ENCODE measurements at regions not wholly inside any gene's neighbourhood (a gene's known extent, or its start where the extent isn't known, plus 50 kb on each side); places are given as distances from the start of the nearest gene placed in this dataset.

- H3K4me1 ChIP-seq (ENCODE audit: control insufficient read depth, insufficient read depth, low read length): no peaks in the 10 kb centered on the region
- no peaks in the 10 kb centered on the region for H3K27me3 ChIP-seq (ENCODE audit: control insufficient read depth in 1 of 2, insufficient read depth in 2 of 2, low read length in 2 of 2)
- H3K9ac ChIP-seq (ENCODE audit: low read length in 2 of 2): no peak overlapping the region
- H3K4me3 ChIP-seq (ENCODE audit: low read length in 2 of 2): no peak overlapping the region
- H3K36me3 ChIP-seq (ENCODE audit: control insufficient read depth in 2 of 2, insufficient read depth in 2 of 2, low read length in 2 of 2): no peaks in the 10 kb centered on the region
- no peak overlapping the region for H3K27ac ChIP-seq (ENCODE audit: low read length)
- H3K9me3 ChIP-seq (ENCODE audit: control insufficient read depth in 2 of 2, low read length in 2 of 2): no peaks in the 10 kb centered on the region
Measured at GRCh38 chr4:28776004-28776403, 1915.4 kb downstream of the STIM2 start.

- no peaks in the 10 kb centered on the region for H3K27me3 ChIP-seq (ENCODE audit: control insufficient read depth in 1 of 2, insufficient read depth in 2 of 2, low read length in 2 of 2)
- no peaks in the 10 kb centered on the region for H3K36me3 ChIP-seq (ENCODE audit: control insufficient read depth in 2 of 2, insufficient read depth in 2 of 2, low read length in 2 of 2)
- no peak overlapping the region for H3K27ac ChIP-seq (ENCODE audit: low read length)
- no peak overlapping the region for H3K4me3 ChIP-seq (ENCODE audit: low read length in 2 of 2)
- H3K9ac ChIP-seq (ENCODE audit: low read length in 2 of 2): no peak overlapping the region
- H3K9me3 ChIP-seq (ENCODE audit: control insufficient read depth in 2 of 2, low read length in 2 of 2): no peaks in the 10 kb centered on the region
- no peaks in the 10 kb centered on the region for H3K4me1 ChIP-seq (ENCODE audit: control insufficient read depth, insufficient read depth, low read length)
Measured at GRCh38 chr4:28784188-28784587, 1923.5 kb downstream of the STIM2 start.

- Histone ChIP-seq H3K4me1 (ENCODE audit: control insufficient read depth, insufficient read depth, low read length) (no peaks in the 10 kb centered on the region), H3K27me3 (ENCODE audit: control insufficient read depth in 1 of 2, insufficient read depth in 2 of 2, low read length in 2 of 2) (no peaks in the 10 kb centered on the region), H3K9ac (ENCODE audit: low read length in 2 of 2) (no peak overlapping the region), H3K4me3 (ENCODE audit: low read length in 2 of 2) (no peak overlapping the region), H3K36me3 (ENCODE audit: control insufficient read depth in 2 of 2, insufficient read depth in 2 of 2, low read length in 2 of 2) (no peaks in the 10 kb centered on the region), H3K9me3 (ENCODE audit: control insufficient read depth in 2 of 2, low read length in 2 of 2) (no peaks in the 10 kb centered on the region), H3K27ac (ENCODE audit: low read length) (no peak overlapping the region)
Measured at GRCh38 chr4:28787947-28788346, 1927.3 kb downstream of the STIM2 start.

- Histone ChIP-seq H3K36me3 (ENCODE audit: control insufficient read depth in 2 of 2, insufficient read depth in 2 of 2, low read length in 2 of 2) (no peaks in the 10 kb centered on the region), H3K9me3 (ENCODE audit: control insufficient read depth in 2 of 2, low read length in 2 of 2) (no peaks in the 10 kb centered on the region), H3K4me3 (ENCODE audit: low read length in 2 of 2) (no peak overlapping the region), H3K27ac (ENCODE audit: low read length) (no peak overlapping the region), H3K4me1 (ENCODE audit: control insufficient read depth, insufficient read depth, low read length) (no peaks in the 10 kb centered on the region), H3K9ac (ENCODE audit: low read length in 2 of 2) (no peak overlapping the region), H3K27me3 (ENCODE audit: control insufficient read depth in 1 of 2, insufficient read depth in 2 of 2, low read length in 2 of 2) (no peaks in the 10 kb centered on the region)
Measured at GRCh38 chr4:28788929-28789490, 1928.4 kb downstream of the STIM2 start.

GRCh38 chr4:28792917-28793597, 1927.1 kb upstream of the PCDH7 start:
- no peak overlapping the region for H3K27ac ChIP-seq (ENCODE audit: low read length)
- H3K27me3 ChIP-seq (ENCODE audit: control insufficient read depth in 1 of 2, insufficient read depth in 2 of 2, low read length in 2 of 2): no peaks in the 10 kb centered on the region
- H3K9me3 ChIP-seq (ENCODE audit: control insufficient read depth in 2 of 2, low read length in 2 of 2): no peaks in the 10 kb centered on the region
- H3K4me1 ChIP-seq (ENCODE audit: control insufficient read depth, insufficient read depth, low read length): no peaks in the 10 kb centered on the region
- H3K4me3 ChIP-seq (ENCODE audit: low read length in 2 of 2): no peak overlapping the region
- H3K9ac ChIP-seq (ENCODE audit: low read length in 2 of 2): no peak overlapping the region
- H3K36me3 ChIP-seq (ENCODE audit: control insufficient read depth in 2 of 2, insufficient read depth in 2 of 2, low read length in 2 of 2): no peaks in the 10 kb centered on the region

GRCh38 chr4:28799696-28800095, 1920.5 kb upstream of the PCDH7 start:
- Histone ChIP-seq H3K9ac (ENCODE audit: low read length in 2 of 2) (no peak overlapping the region), H3K27me3 (ENCODE audit: control insufficient read depth in 1 of 2, insufficient read depth in 2 of 2, low read length in 2 of 2) (no peaks in the 10 kb centered on the region)

GRCh38 chr4:28811025-28811424, 1909.1 kb upstream of the PCDH7 start:
- H3K36me3 ChIP-seq (ENCODE audit: control insufficient read depth in 2 of 2, insufficient read depth in 2 of 2, low read length in 2 of 2): no peaks in the 10 kb centered on the region
- H3K9me3 ChIP-seq (ENCODE audit: control insufficient read depth in 2 of 2, low read length in 2 of 2): no peaks in the 10 kb centered on the region
- no peaks in the 10 kb centered on the region for H3K4me1 ChIP-seq (ENCODE audit: control insufficient read depth, insufficient read depth, low read length)

More at GRCh38 chr4:28799696-28800095, 1920.5 kb upstream of the PCDH7 start:
- H3K4me3 ChIP-seq (ENCODE audit: low read length in 2 of 2): no peak overlapping the region
- H3K27ac ChIP-seq (ENCODE audit: low read length): no peak overlapping the region
- no peaks in the 10 kb centered on the region for H3K9me3 ChIP-seq (ENCODE audit: control insufficient read depth in 2 of 2, low read length in 2 of 2)
- H3K36me3 ChIP-seq (ENCODE audit: control insufficient read depth in 2 of 2, insufficient read depth in 2 of 2, low read length in 2 of 2): no peaks in the 10 kb centered on the region
- H3K4me1 ChIP-seq (ENCODE audit: control insufficient read depth, insufficient read depth, low read length): no peaks in the 10 kb centered on the region

GRCh38 chr4:28822163-28822562, 1898.0 kb upstream of the PCDH7 start:
- no peaks in the 10 kb centered on the region for H3K4me1 ChIP-seq (ENCODE audit: control insufficient read depth, insufficient read depth, low read length)
- H3K27me3 ChIP-seq (ENCODE audit: control insufficient read depth in 1 of 2, insufficient read depth in 2 of 2, low read length in 2 of 2): no peaks in the 10 kb centered on the region
- no peaks in the 10 kb centered on the region for H3K36me3 ChIP-seq (ENCODE audit: control insufficient read depth in 2 of 2, insufficient read depth in 2 of 2, low read length in 2 of 2)
- no peaks in the 10 kb centered on the region for H3K9me3 ChIP-seq (ENCODE audit: control insufficient read depth in 2 of 2, low read length in 2 of 2)
- H3K9ac ChIP-seq (ENCODE audit: low read length in 2 of 2): no peak overlapping the region
- no peak overlapping the region for H3K4me3 ChIP-seq (ENCODE audit: low read length in 2 of 2)
- no peak overlapping the region for H3K27ac ChIP-seq (ENCODE audit: low read length)

More at GRCh38 chr4:28811025-28811424, 1909.1 kb upstream of the PCDH7 start:
- H3K27ac ChIP-seq (ENCODE audit: low read length): no peak overlapping the region
- H3K9ac ChIP-seq (ENCODE audit: low read length in 2 of 2): no peak overlapping the region
- H3K4me3 ChIP-seq (ENCODE audit: low read length in 2 of 2): no peak overlapping the region
- H3K27me3 ChIP-seq (ENCODE audit: control insufficient read depth in 1 of 2, insufficient read depth in 2 of 2, low read length in 2 of 2): no peaks in the 10 kb centered on the region

GRCh38 chr4:28827866-28828265, 1892.3 kb upstream of the PCDH7 start:
- H3K36me3 ChIP-seq (ENCODE audit: control insufficient read depth in 2 of 2, insufficient read depth in 2 of 2, low read length in 2 of 2): no peaks in the 10 kb centered on the region
- H3K4me1 ChIP-seq (ENCODE audit: control insufficient read depth, insufficient read depth, low read length): no peaks in the 10 kb centered on the region
- peaks cover 0 to 3% of the 10 kb centered on the region in 2 donors for H3K9me3 ChIP-seq (ENCODE audit: control insufficient read depth in 2 of 2, low read length in 2 of 2)
- H3K27me3 ChIP-seq (ENCODE audit: control insufficient read depth in 1 of 2, insufficient read depth in 2 of 2, low read length in 2 of 2): no peaks in the 10 kb centered on the region
- H3K9ac ChIP-seq (ENCODE audit: low read length in 2 of 2): no peak overlapping the region
- no peak overlapping the region for H3K27ac ChIP-seq (ENCODE audit: low read length)
- H3K4me3 ChIP-seq (ENCODE audit: low read length in 2 of 2): no peak overlapping the region

GRCh38 chr4:28831867-28832266, 1888.3 kb upstream of the PCDH7 start:
- no peak overlapping the region for H3K27ac ChIP-seq (ENCODE audit: low read length)

GRCh38 chr4:28832444-28832843, 1887.7 kb upstream of the PCDH7 start:
- Histone ChIP-seq H3K27me3 (ENCODE audit: control insufficient read depth in 1 of 2, insufficient read depth in 2 of 2, low read length in 2 of 2) (no peaks in the 10 kb centered on the region), H3K4me3 (ENCODE audit: low read length in 2 of 2) (no peak overlapping the region), H3K27ac (ENCODE audit: low read length) (no peak overlapping the region), H3K9ac (ENCODE audit: low read length in 2 of 2) (no peak overlapping the region), H3K9me3 (ENCODE audit: control insufficient read depth in 2 of 2, low read length in 2 of 2) (peaks cover 0 to 3% of the 10 kb centered on the region in 2 donors), H3K36me3 (ENCODE audit: control insufficient read depth in 2 of 2, insufficient read depth in 2 of 2, low read length in 2 of 2) (no peaks in the 10 kb centered on the region), H3K4me1 (ENCODE audit: control insufficient read depth, insufficient read depth, low read length) (no peaks in the 10 kb centered on the region)

More at GRCh38 chr4:28831867-28832266, 1888.3 kb upstream of the PCDH7 start:
- Histone ChIP-seq H3K4me3 (ENCODE audit: low read length in 2 of 2) (no peak overlapping the region), H3K4me1 (ENCODE audit: control insufficient read depth, insufficient read depth, low read length) (no peaks in the 10 kb centered on the region), H3K36me3 (ENCODE audit: control insufficient read depth in 2 of 2, insufficient read depth in 2 of 2, low read length in 2 of 2) (no peaks in the 10 kb centered on the region), H3K9me3 (ENCODE audit: control insufficient read depth in 2 of 2, low read length in 2 of 2) (peaks cover 0 to 3% of the 10 kb centered on the region in 2 donors), H3K9ac (ENCODE audit: low read length in 2 of 2) (no peak overlapping the region), H3K27me3 (ENCODE audit: control insufficient read depth in 1 of 2, insufficient read depth in 2 of 2, low read length in 2 of 2) (no peaks in the 10 kb centered on the region)
